ENCODE measurements at regions not wholly inside any gene's neighbourhood (a gene's known extent, or its start where the extent isn't known, plus 50 kb on each side); places are given as distances from the start of the nearest gene placed in this dataset.
"Not testable (repeated sequence)": the region's sequence is repeated elsewhere in the genome, so short reads cannot be mapped to it uniquely, and the experiment has no call there.

- no peak for DNase-seq
Measured at GRCh38 chr17:77087650-77088454, 52.9 kb upstream of the SEC14L1 start.

GRCh38 chr17:77088455-77089123 is 52.2 kb upstream of the SEC14L1 start:
- peak; percentile 99 for DNase-seq

DNA sequence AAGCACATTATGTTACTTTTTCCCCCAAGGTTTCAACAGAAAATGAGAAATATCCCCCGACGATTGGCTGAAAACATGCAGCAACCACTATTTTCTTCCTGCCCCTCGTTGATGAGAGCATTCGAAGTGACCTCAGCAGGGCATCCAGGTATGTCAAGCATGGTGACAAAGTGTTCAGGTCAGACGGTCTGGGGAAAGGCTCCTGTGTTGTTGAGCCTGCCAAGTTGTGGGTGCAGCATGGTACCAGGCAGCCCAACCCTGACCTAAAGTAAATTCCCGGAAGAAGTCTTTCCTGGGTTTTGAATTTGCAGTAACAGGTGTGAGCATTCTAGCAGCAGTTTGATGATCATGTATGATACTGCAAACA is 51.7 kb upstream of the SEC14L1 start:
- no peak for DNase-seq

- not testable (repeated sequence) for DNase-seq
Measured at GRCh38 chr17:77089949-77090348, 50.8 kb upstream of the SEC14L1 start.

DNA sequence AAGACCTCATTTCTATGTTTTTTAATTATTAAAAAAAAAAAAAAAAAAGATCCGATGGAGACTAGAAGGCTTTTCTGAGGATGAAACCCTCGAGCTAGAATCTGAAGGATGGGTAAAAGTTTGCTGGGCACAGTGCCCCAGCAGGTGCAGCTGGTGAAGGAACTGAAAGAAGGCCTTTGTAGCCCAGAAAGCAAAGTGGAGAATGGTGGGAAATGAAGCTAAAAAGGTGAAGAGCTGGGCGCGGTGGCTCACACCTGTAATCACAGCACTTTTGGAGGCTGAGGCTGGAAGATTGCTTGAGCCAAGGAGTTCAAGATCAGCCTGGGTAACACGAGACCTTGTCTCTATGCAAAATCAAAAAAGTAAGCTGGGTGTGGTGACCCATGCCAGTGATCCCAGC is 50.3 kb upstream of the SEC14L1 start:
- DNase-seq: no peak
